Tibial artery (tissue), 4 donors: ENCODE measurements at regions not wholly inside any gene's neighbourhood (a gene's known extent, or its start where the extent isn't known, plus 50 kb on each side); places are given as distances from the start of the nearest gene placed in this dataset.

Source experiments
- DNase-seq, 2 donors: peaks; one replicate each; pipeline ENCODE4 v3.0.0-alpha.2; 2019
- H3K27ac ChIP-seq, 2 donors: fragments of 200-600 bp; sonication (generic) in 1 of 2; 1 replicate in 1 of 2; 2 replicates in 1 of 2; pipeline ENCODE4 v1.5.1; 2018 to 2019; ENCODE audit warnings: mild to moderate bottlenecking in 1 of 2
- H3K27me3 ChIP-seq, 2 donors: fragments of 200-600 bp; sonication (generic) in 1 of 2; one replicate each; pipeline versions ENCODE4 v1.5.1 to v1.6.0; 2016 to 2019
- H3K36me3 ChIP-seq, 3 donors: fragments of 200-600 bp; sonication (generic) in 2 of 3; one replicate each; pipeline ENCODE4 v1.5.1; 2016 to 2019; ENCODE audit warnings: mild to moderate bottlenecking in 2 of 3
- H3K4me1 ChIP-seq, 4 donors: fragments of 200-600 bp; sonication (generic) in 2 of 4; 1 replicate in 3 of 4; 2 replicates in 1 of 4; pipeline ENCODE4 v1.5.1; 2016 to 2019
- H3K4me3 ChIP-seq, 2 donors: fragments of 200-600 bp; sonication (generic) in 1 of 2; 1 replicate in 1 of 2; 2 replicates in 1 of 2; pipeline ENCODE4 v1.5.1; 2018 to 2019; ENCODE audit warnings: mild to moderate bottlenecking in 2 of 2
- H3K9me3 ChIP-seq, 3 donors: fragments of 200-600 bp; sonication (generic) in 1 of 3; one replicate each; pipeline ENCODE4 v1.5.1; 2016 to 2019
- intact Hi-C: fragments of 100-400 bp; cut with DNase I; formaldehyde crosslinking; loops from one replicate; pipeline ENCODE4 v1.15.0; 2023; ENCODE audit warnings: low total_unique reads
- TF ChIP-seq, protein P1 (sequence below), 2 experiments: fragments of 200-600 bp in 1 of 2; fragments of 450-650 bp in 1 of 2; IDR thresholded peaks; one replicate each; pipeline ENCODE4 v1.5.1; 2017 to 2019; ENCODE audit warnings: antibody characterized with exemption in 2 of 2, mild to moderate bottlenecking in 1 of 2, moderate library complexity in 1 of 2

- no peaks in the 10 kb centered on the region for H3K9me3 ChIP-seq
- H3K27me3 ChIP-seq = no peaks in the 10 kb centered on the region
- DNase-seq = peak; percentile 29 to 74
- H3K27ac ChIP-seq = peak overlapping the region; percentile 66 to 89
- peak overlapping the region; percentile 24 to 37 for H3K4me3 ChIP-seq
- TF ChIP-seq, protein P1, sequence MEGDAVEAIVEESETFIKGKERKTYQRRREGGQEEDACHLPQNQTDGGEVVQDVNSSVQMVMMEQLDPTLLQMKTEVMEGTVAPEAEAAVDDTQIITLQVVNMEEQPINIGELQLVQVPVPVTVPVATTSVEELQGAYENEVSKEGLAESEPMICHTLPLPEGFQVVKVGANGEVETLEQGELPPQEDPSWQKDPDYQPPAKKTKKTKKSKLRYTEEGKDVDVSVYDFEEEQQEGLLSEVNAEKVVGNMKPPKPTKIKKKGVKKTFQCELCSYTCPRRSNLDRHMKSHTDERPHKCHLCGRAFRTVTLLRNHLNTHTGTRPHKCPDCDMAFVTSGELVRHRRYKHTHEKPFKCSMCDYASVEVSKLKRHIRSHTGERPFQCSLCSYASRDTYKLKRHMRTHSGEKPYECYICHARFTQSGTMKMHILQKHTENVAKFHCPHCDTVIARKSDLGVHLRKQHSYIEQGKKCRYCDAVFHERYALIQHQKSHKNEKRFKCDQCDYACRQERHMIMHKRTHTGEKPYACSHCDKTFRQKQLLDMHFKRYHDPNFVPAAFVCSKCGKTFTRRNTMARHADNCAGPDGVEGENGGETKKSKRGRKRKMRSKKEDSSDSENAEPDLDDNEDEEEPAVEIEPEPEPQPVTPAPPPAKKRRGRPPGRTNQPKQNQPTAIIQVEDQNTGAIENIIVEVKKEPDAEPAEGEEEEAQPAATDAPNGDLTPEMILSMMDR (IDR thresholded peaks at IDR 0.05) = no peak
- intact Hi-C loops = loop anchor here (10.0 kb wide), 1 partner anchor 77 kb away; the partner anchor contains the start of gene BHLHE40
- peaks cover 0 to 34% (median 24%) of the 10 kb centered on the region in 4 donors for H3K4me1 ChIP-seq
- H3K36me3 ChIP-seq = no peaks in the 10 kb centered on the region
Measured at GRCh38 chr3:4897765-4898453, 81.3 kb upstream of the BHLHE40 start.

DNA sequence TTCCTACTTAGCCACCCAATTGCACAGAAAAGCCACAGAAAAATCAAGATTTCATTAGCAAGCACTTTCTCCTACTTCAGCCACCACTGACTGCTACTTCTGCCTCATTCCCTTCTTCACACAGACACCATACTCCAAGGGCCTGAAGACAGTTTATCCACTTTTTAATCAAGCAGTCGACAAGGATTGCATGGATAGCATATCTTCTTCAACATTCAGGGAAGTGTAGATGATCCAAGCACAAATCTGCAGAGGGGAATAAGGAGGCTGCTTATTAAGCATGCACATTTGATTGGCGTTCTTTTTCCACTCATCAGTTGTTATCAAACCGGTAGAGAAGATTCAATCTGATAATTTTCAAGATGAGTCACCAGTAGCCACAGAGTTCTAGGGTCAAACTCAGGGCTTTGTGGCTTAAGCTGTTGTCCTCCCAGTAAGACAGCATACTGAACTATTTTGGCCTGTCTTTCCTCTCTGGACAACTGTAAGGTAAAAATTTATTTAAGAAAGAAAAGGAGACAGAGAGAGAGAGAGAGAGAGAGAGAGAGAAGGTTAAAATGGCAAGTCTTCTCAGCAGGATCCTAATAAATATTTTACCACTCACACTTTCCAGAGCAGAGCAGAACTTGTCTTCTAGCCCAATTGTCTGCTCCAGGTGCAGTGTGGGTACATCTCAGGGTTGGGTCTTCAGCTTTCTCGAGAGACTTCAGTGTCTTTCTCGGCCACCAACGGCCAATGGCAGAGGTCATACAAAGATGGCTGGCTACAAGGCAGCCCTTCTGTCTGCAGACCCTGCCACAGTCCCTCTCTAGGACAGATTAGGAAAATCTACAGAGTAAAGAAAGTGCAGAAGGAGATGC is 80.6 kb upstream of the BHLHE40 start:
- Histone ChIP-seq H3K9me3 (no peaks in the 10 kb centered on the region), H3K27ac (peak overlapping the region; percentile 66 to 89), H3K4me3 (peak overlapping the region in 1 of 2 donors; percentile 37), H3K4me1 (peaks cover 0 to 34% (median 24%) of the 10 kb centered on the region in 4 donors), H3K27me3 (no peaks in the 10 kb centered on the region), H3K36me3 (no peaks in the 10 kb centered on the region)
- intact Hi-C loops = loop anchor here (10.0 kb wide), 1 partner anchor 76 kb away; the partner anchor contains the start of gene BHLHE40
- TF ChIP-seq, protein P1 (IDR thresholded peaks at IDR 0.05) = no peak
- no peak for DNase-seq

DNA sequence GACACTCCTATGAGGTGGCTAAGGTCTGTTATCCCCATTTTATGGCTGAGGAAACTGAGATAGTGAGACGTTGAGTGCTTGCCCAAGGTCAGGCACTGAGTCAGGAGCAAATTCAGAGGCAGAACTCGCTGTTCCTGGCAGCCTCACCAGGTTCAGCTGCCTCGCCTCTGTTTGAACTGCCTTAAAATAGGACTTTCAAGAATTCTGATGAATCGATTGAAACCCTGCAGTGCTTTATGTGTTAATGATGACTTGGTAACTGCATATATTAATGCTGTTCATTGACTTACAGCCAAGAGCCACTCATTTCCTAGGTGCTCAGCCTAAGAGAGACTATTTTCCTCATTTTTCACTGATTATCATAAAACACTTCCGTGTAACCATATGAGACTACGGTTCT is 79.5 kb upstream of the BHLHE40 start:
- TF ChIP-seq, protein P1 (IDR thresholded peaks at IDR 0.05) = no peak
- Histone ChIP-seq H3K4me1 (peaks cover 0 to 34% (median 24%) of the 10 kb centered on the region in 4 donors), H3K4me3 (no peak overlapping the region), H3K27me3 (no peaks in the 10 kb centered on the region), H3K27ac (peak overlapping the region; percentile 66 to 89), H3K9me3 (no peaks in the 10 kb centered on the region), H3K36me3 (no peaks in the 10 kb centered on the region)
- intact Hi-C loops = loop anchor here (10.0 kb wide), 1 partner anchor 75 kb away; the partner anchor contains the start of gene BHLHE40
- DNase-seq = peak; percentile 38 to 74

GRCh38 chr3:4900298-4900697 is 78.9 kb upstream of the BHLHE40 start:
- intact Hi-C loops = no loop called here
- H3K27ac ChIP-seq = peak overlapping the region; percentile 66 to 89
- DNase-seq = no peak

More at GRCh38 chr3:4900298-4900697, 78.9 kb upstream of the BHLHE40 start:
- Histone ChIP-seq H3K9me3 (no peaks in the 10 kb centered on the region), H3K27me3 (no peaks in the 10 kb centered on the region), H3K36me3 (no peaks in the 10 kb centered on the region), H3K4me3 (no peak overlapping the region), H3K4me1 (peaks cover 0 to 34% (median 24%) of the 10 kb centered on the region in 4 donors)
- TF ChIP-seq, protein P1 (IDR thresholded peaks at IDR 0.05) = no peak
